ENCODE measurements at regions not wholly inside any gene's neighbourhood (a gene's known extent, or its start where the extent isn't known, plus 50 kb on each side); places are given as distances from the start of the nearest gene placed in this dataset.

- no peak for TF ChIP-seq CTCF (IDR thresholded peaks at IDR 0.05)
- TF ChIP-seq POLR2AphosphoS5 (IDR thresholded peaks at IDR 0.05; ENCODE audit: low read depth, low read length), result no peak
- no peak for TF ChIP-seq SIN3A (IDR thresholded peaks at IDR 0.05; ENCODE audit: borderline replicate concordance, insufficient read depth, low read depth, low read length)
Measured at GRCh38 chr22:48397531-48398180, 1430.0 kb downstream of the BRD1 start.

Data from Panc1 (cell line).